ENCODE measurements at regions not wholly inside any gene's neighbourhood (a gene's known extent, or its start where the extent isn't known, plus 50 kb on each side); places are given as distances from the start of the nearest gene placed in this dataset.

- no peaks in the 10 kb centered on the region for H3K9me3 Mint-ChIP-seq (ENCODE audit: insufficient read depth)
Observed at GRCh38 chr11:34566736-34567135, 53.1 kb upstream of the ELF5 start.

GRCh38 chr11:34567733-34568132, 53.2 kb upstream of the EHF start:
- H2AFZ ChIP-seq (ENCODE audit: insufficient read depth, low read depth, low read length, poor library complexity, severe bottlenecking): no peak overlapping the region
- intact Hi-C loops (cut with micrococcal nuclease): no loop called here
- peaks cover 0 to 19% (median 4%) of the 10 kb centered on the region in 4 experiments for H3K27me3 ChIP-seq (replicated peaks in 1 of 4; ENCODE audit: control extremely low read depth in 1 of 4, control insufficient read depth in 3 of 4, insufficient read depth in 4 of 4, low read length in 3 of 4)
- no peak for ATAC-seq (ENCODE audit: low read depth)
- DNase-seq: no peak
- no peak overlapping the region for H3K4me3 ChIP-seq (ENCODE audit: control extremely low read depth in 1 of 5, extremely low read depth in 1 of 5, insufficient read depth in 1 of 5, low read depth in 2 of 5, low read length in 4 of 5)
- no peaks in the 10 kb centered on the region for H3K9me3 Mint-ChIP-seq (ENCODE audit: insufficient read depth)
- no peaks in the 10 kb centered on the region for H3K9me3 ChIP-seq (ENCODE audit: control extremely low read depth in 1 of 3, control insufficient read depth in 2 of 3, insufficient read depth in 1 of 3, low read length in 2 of 3)
- H3K79me2 ChIP-seq (ENCODE audit: control insufficient read depth, insufficient read depth, low read length): no peaks in the 10 kb centered on the region
- H3K27me3 Mint-ChIP-seq: peaks cover 47% of the 10 kb centered on the region
- no peak overlapping the region for H3K4me2 ChIP-seq (replicated peaks; ENCODE audit: low read depth, low read length, poor library complexity, severe bottlenecking)
- no peaks in the 10 kb centered on the region for H3K36me3 ChIP-seq (replicated peaks in 1 of 2; ENCODE audit: control extremely low read depth in 1 of 2, control insufficient read depth in 1 of 2, extremely low read depth in 1 of 2, insufficient read depth in 2 of 2, low read length in 1 of 2)
- H3K27ac Mint-ChIP-seq: no peak overlapping the region
- H3K4me3 Mint-ChIP-seq: no peak overlapping the region
- H4K20me1 ChIP-seq (ENCODE audit: control insufficient read depth, insufficient read depth, low read length, poor library complexity, severe bottlenecking): no peaks in the 10 kb centered on the region
- WGBS (ENCODE audit: insufficient coverage): 78% methylated on average over 3 of the region's 4 CpGs
- no peak overlapping the region for H3K27ac ChIP-seq (ENCODE audit: low read length in 2 of 2)
- ChIA-PET CTCF (interaction anchor here (1.1 kb wide), 1 partner anchor 324 kb away, joined by 3 read pairs; no protein-coding TSS in a partner anchor), POLR2A (no interaction called here)
- H3K9ac ChIP-seq (ENCODE audit: low read length): no peak overlapping the region
- TF ChIP-seq CTCF (IDR thresholded peaks at IDR 0.05): no peak
- TF ChIP-seq EZH2 (IDR thresholded peaks at IDR 0.05; ENCODE audit: borderline replicate concordance, insufficient read depth, low read depth, low read length, poor library complexity, severe bottlenecking): no peak
- H3K4me1 Mint-ChIP-seq: no peaks in the 10 kb centered on the region
- H3K4me1 ChIP-seq (ENCODE audit: control insufficient read depth in 2 of 2, insufficient read depth in 2 of 2, low read length in 2 of 2): no peaks in the 10 kb centered on the region

More at GRCh38 chr11:34566736-34567135, 53.1 kb upstream of the ELF5 start:
- ChIA-PET POLR2A (no interaction called here), CTCF (no interaction called here)
- H3K4me3 ChIP-seq (ENCODE audit: control extremely low read depth in 1 of 5, extremely low read depth in 1 of 5, insufficient read depth in 1 of 5, low read depth in 2 of 5, low read length in 4 of 5): no peak overlapping the region
- no peak overlapping the region for H2AFZ ChIP-seq (ENCODE audit: insufficient read depth, low read depth, low read length, poor library complexity, severe bottlenecking)
- H3K27ac ChIP-seq (ENCODE audit: low read length in 2 of 2): no peak overlapping the region
- no peaks in the 10 kb centered on the region for H3K9me3 ChIP-seq (ENCODE audit: control extremely low read depth in 1 of 3, control insufficient read depth in 2 of 3, insufficient read depth in 1 of 3, low read length in 2 of 3)
- H3K27ac Mint-ChIP-seq: no peak overlapping the region
- DNase-seq (no peak), ATAC-seq (ENCODE audit: low read depth) (no peak)
- H3K4me3 Mint-ChIP-seq: no peak overlapping the region
- H3K27me3 ChIP-seq (replicated peaks in 1 of 4; ENCODE audit: control extremely low read depth in 1 of 4, control insufficient read depth in 3 of 4, insufficient read depth in 4 of 4, low read length in 3 of 4): peaks cover 0 to 19% (median 4%) of the 10 kb centered on the region in 4 experiments
- H3K4me2 ChIP-seq (replicated peaks; ENCODE audit: low read depth, low read length, poor library complexity, severe bottlenecking): no peak overlapping the region
- no peaks in the 10 kb centered on the region for H3K79me2 ChIP-seq (ENCODE audit: control insufficient read depth, insufficient read depth, low read length)
- TF ChIP-seq CTCF (IDR thresholded peaks at IDR 0.05) (no peak), EZH2 (IDR thresholded peaks at IDR 0.05; ENCODE audit: borderline replicate concordance, insufficient read depth, low read depth, low read length, poor library complexity, severe bottlenecking) (no peak)
- H3K36me3 ChIP-seq (replicated peaks in 1 of 2; ENCODE audit: control extremely low read depth in 1 of 2, control insufficient read depth in 1 of 2, extremely low read depth in 1 of 2, insufficient read depth in 2 of 2, low read length in 1 of 2): no peaks in the 10 kb centered on the region
- intact Hi-C loops (cut with micrococcal nuclease): no loop called here
- H4K20me1 ChIP-seq (ENCODE audit: control insufficient read depth, insufficient read depth, low read length, poor library complexity, severe bottlenecking): no peaks in the 10 kb centered on the region
- WGBS (ENCODE audit: insufficient coverage): 97% methylated on average over 3 of the region's 4 CpGs
- peaks cover 50% of the 10 kb centered on the region for H3K27me3 Mint-ChIP-seq
- no peaks in the 10 kb centered on the region for H3K4me1 ChIP-seq (ENCODE audit: control insufficient read depth in 2 of 2, insufficient read depth in 2 of 2, low read length in 2 of 2)
- H3K4me1 Mint-ChIP-seq: no peaks in the 10 kb centered on the region
- H3K9ac ChIP-seq (ENCODE audit: low read length): no peak overlapping the region

Data from B cell (primary cell).